ENCODE measurements at regions not wholly inside any gene's neighbourhood (a gene's known extent, or its start where the extent isn't known, plus 50 kb on each side); places are given as distances from the start of the nearest gene placed in this dataset.

DNA sequence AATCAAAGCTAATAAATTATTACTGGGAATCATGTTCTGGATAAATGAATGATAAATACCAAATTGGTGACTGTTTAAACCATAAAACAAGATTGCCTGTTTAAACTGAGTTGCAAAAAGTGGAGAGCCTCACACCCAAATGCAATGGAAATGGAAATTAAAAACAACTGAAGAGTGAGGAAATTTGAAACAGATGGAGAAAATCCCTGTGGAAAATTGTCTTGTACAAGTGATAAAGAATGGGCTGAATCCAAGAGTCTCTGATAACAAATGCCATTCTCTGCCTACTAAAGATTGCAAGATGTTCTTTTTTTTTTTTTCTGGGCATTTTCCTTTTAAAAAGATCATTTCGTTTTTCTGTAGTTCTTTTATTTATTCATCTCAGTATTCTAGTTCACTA lies 426.3 kb downstream of the NLGN4X start:
- TF ChIP-seq POLR2AphosphoS5 (IDR thresholded peaks at IDR 0.05; ENCODE audit: low read depth, low read length) (no peak), SIN3A (IDR thresholded peaks at IDR 0.05; ENCODE audit: borderline replicate concordance, insufficient read depth, low read length) (no peak), TAF1 (IDR thresholded peaks at IDR 0.05; ENCODE audit: borderline replicate concordance, insufficient read depth, low read length) (no peak), FOXP2 (optimal IDR thresholded peaks at IDR 0.05; ENCODE audit: borderline replicate concordance, extremely low read depth, extremely low read length, insufficient read depth) (no peak)
- TF ChIP-seq, protein P1, sequence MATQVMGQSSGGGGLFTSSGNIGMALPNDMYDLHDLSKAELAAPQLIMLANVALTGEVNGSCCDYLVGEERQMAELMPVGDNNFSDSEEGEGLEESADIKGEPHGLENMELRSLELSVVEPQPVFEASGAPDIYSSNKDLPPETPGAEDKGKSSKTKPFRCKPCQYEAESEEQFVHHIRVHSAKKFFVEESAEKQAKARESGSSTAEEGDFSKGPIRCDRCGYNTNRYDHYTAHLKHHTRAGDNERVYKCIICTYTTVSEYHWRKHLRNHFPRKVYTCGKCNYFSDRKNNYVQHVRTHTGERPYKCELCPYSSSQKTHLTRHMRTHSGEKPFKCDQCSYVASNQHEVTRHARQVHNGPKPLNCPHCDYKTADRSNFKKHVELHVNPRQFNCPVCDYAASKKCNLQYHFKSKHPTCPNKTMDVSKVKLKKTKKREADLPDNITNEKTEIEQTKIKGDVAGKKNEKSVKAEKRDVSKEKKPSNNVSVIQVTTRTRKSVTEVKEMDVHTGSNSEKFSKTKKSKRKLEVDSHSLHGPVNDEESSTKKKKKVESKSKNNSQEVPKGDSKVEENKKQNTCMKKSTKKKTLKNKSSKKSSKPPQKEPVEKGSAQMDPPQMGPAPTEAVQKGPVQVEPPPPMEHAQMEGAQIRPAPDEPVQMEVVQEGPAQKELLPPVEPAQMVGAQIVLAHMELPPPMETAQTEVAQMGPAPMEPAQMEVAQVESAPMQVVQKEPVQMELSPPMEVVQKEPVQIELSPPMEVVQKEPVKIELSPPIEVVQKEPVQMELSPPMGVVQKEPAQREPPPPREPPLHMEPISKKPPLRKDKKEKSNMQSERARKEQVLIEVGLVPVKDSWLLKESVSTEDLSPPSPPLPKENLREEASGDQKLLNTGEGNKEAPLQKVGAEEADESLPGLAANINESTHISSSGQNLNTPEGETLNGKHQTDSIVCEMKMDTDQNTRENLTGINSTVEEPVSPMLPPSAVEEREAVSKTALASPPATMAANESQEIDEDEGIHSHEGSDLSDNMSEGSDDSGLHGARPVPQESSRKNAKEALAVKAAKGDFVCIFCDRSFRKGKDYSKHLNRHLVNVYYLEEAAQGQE (IDR thresholded peaks at IDR 0.05; ENCODE audit: insufficient read depth in 1 of 2, low read depth in 2 of 2, low read length in 2 of 2), result no peak

GRCh38 chrX:5791721-5792120 lies 436.9 kb downstream of the NLGN4X start:
- TF ChIP-seq POLR2AphosphoS5 (IDR thresholded peaks at IDR 0.05; ENCODE audit: low read depth, low read length) (no peak), FOXP2 (optimal IDR thresholded peaks at IDR 0.05; ENCODE audit: borderline replicate concordance, extremely low read depth, extremely low read length, insufficient read depth) (no peak), SIN3A (IDR thresholded peaks at IDR 0.05; ENCODE audit: borderline replicate concordance, insufficient read depth, low read length) (no peak)
- TF ChIP-seq, protein P1 (IDR thresholded peaks at IDR 0.05; ENCODE audit: insufficient read depth in 1 of 2, low read depth in 2 of 2, low read length in 2 of 2), result no peak

- no peak for TF ChIP-seq POLR2AphosphoS5 (IDR thresholded peaks at IDR 0.05; ENCODE audit: low read depth, low read length)
- TF ChIP-seq FOXP2 (optimal IDR thresholded peaks at IDR 0.05; ENCODE audit: borderline replicate concordance, extremely low read depth, extremely low read length, insufficient read depth), result no peak
- no peak for TF ChIP-seq SIN3A (IDR thresholded peaks at IDR 0.05; ENCODE audit: borderline replicate concordance, insufficient read depth, low read length)
- TF ChIP-seq, protein P1 (IDR thresholded peaks at IDR 0.05; ENCODE audit: insufficient read depth in 1 of 2, low read depth in 2 of 2, low read length in 2 of 2), result no peak
- no peak for TF ChIP-seq TAF1 (IDR thresholded peaks at IDR 0.05; ENCODE audit: borderline replicate concordance, insufficient read depth, low read length)
Measured at GRCh38 chrX:5788910-5789309, 439.8 kb downstream of the NLGN4X start.

DNA sequence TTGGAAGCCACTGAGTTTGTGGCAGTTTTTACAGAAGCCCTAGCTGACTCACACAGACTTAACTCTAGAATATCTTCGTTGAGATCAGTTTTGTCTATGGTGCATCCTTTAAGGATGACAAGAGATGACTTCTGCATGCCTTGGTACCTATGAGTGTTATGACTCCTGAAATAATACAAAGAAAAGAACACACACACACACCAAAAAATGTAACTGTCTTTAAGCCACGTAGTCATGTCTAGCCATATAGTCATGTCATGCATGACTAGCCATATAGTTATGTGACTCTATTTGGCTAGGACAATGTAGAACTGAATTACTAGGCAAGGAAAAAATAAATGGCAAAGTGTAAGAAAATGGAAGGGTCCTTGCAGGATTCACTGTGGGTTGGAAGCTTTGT lies 447.8 kb downstream of the NLGN4X start:
- no peak for TF ChIP-seq FOXP2 (optimal IDR thresholded peaks at IDR 0.05; ENCODE audit: borderline replicate concordance, extremely low read depth, extremely low read length, insufficient read depth)
- TF ChIP-seq TAF1 (IDR thresholded peaks at IDR 0.05; ENCODE audit: borderline replicate concordance, insufficient read depth, low read length), result no peak
- TF ChIP-seq SIN3A (IDR thresholded peaks at IDR 0.05; ENCODE audit: borderline replicate concordance, insufficient read depth, low read length), result no peak
- no peak for TF ChIP-seq POLR2AphosphoS5 (IDR thresholded peaks at IDR 0.05; ENCODE audit: low read depth, low read length)
- TF ChIP-seq, protein P1 (IDR thresholded peaks at IDR 0.05; ENCODE audit: insufficient read depth in 1 of 2, low read depth in 2 of 2, low read length in 2 of 2), result no peak

- no peak for TF ChIP-seq TAF1 (IDR thresholded peaks at IDR 0.05; ENCODE audit: borderline replicate concordance, insufficient read depth, low read length)
- TF ChIP-seq SIN3A (IDR thresholded peaks at IDR 0.05; ENCODE audit: borderline replicate concordance, insufficient read depth, low read length), result no peak
- no peak for TF ChIP-seq POLR2AphosphoS5 (IDR thresholded peaks at IDR 0.05; ENCODE audit: low read depth, low read length)
- TF ChIP-seq FOXP2 (optimal IDR thresholded peaks at IDR 0.05; ENCODE audit: borderline replicate concordance, extremely low read depth, extremely low read length, insufficient read depth), result no peak
- TF ChIP-seq, protein P1 (IDR thresholded peaks at IDR 0.05; ENCODE audit: insufficient read depth in 1 of 2, low read depth in 2 of 2, low read length in 2 of 2), result no peak
Measured at GRCh38 chrX:5775846-5776430, 452.7 kb downstream of the NLGN4X start.

Measured in PFSK-1 (cell line).